SHP77 treated with DMSO at 0.1 percent for 48 hours (cell line): ENCODE measurements at regions not wholly inside any gene's neighbourhood (a gene's known extent, or its start where the extent isn't known, plus 50 kb on each side); places are given as distances from the start of the nearest gene placed in this dataset.

Experiments
- DNase-seq: peaks from one replicate; lab custom pipeline; 2025; lab: John Stamatoyannopoulos, UW

DNA sequence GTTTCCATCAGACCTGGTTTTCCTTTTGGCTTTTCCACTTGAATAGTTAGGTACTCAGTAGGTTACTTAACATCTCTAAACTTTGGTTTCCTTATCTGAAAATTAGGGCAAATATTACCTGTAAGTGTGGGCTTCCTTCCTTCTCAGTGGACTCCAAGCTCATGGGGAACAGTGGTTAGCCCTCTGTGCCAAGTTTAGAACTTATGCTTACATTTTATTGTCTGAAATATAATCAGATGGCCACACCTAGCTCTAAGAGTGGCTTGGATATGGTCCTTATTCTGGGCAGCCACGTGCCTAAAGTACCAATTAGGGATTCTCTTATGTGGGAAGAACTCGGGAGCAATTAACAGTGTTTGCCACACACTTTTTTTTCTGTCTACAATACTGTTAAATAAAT is 133.9 kb downstream of the UCHL1 start:
- no peak for DNase-seq

DNA sequence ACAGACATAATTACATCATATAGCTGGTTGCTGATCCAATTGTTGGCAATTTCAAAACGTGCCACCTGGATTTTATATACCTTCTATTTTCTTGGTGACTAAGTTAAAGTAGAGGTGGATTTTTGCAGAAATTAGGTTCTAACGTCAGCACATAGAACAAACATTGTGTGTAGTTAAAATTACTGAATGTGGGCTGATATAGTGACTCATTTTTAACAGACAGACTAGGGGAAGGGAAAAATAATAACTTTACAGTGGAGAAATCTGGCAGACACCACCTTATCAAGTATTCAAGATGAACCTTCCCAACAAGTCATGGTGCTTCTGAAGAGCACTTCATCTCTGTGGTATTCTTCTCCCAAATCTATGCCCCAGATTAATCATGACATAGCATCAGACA is 134.5 kb downstream of the UCHL1 start:
- DNase-seq, result no peak

DNA sequence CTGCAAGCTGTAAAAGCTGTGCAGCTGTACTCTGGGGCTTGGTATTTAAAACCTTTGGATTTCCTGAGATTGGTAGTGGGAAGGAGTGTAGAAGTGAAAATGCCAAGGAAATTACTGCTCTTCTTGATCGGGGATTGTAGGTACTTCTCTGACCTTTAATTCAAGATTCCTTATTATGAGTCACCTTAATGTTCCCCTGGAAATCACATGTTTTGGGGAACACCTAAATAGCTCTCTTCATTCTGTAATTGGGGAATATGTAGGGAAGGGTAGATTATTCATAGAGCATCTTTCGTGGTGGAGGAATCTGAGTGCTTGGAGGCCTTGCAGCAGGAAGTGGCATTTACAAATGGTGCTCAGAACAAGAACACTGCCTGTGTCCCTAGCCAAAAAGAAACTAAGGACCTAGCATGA is 137.8 kb downstream of the UCHL1 start:
- DNase-seq, result no peak

DNA sequence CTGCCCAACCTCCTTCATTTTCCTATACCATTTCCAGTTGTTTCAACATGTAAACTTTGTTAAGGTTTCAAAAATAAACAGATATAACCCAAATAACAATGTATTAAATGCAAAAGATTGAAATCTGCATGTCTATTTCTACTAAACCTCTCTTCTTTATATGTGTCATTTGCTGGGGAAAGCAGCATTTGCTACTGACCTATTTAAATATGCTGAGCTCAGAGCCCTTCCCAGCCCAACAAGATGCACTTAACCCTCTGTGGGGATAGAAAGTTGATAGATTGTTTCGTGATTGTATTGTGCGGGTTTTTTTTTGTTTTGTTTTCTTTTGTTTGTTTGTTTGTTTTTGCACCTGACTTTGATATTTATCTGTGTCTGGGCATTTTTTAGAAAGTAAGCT is 139.5 kb downstream of the UCHL1 start:
- no peak for DNase-seq

DNA sequence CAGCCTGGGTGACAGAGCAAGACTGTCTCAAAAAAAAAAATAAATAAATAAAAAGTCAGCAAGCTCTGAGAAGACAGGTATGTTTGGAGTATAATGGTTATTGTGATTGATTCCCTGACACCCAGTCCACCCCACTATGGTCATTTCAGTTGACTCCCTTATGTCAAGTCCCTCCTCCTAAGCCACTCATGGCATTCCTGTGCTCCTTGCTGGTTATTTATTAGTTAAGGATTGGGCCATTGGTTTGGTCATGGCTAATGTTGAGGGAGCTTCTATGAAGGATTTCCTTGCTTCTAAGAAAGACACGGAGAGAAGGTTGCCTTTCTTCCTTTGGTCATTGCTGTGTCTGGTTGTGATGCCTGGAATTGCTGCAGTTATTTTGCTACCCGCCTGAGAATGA is 140.1 kb downstream of the UCHL1 start:
- DNase-seq, result no peak

DNA sequence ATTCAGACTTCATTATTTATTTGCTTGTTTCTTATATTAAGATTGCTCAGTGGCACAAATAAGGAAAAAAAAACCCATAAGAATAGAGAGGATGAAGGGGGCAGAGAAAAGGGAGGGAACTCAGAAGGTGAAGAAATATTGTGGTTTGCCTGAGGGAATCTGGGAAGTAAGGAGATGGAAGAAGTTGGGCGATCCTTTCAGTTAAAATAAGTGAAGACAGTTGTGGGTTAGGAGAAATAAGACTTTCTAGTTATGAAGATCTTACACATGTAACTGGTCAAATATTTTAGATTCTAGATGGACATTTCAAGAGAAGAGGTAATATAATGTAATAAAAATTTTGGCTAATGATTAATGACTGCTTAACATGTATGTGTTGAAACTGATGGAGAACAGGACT is 138.7 kb upstream of the LIMCH1 start:
- no peak for DNase-seq

DNA sequence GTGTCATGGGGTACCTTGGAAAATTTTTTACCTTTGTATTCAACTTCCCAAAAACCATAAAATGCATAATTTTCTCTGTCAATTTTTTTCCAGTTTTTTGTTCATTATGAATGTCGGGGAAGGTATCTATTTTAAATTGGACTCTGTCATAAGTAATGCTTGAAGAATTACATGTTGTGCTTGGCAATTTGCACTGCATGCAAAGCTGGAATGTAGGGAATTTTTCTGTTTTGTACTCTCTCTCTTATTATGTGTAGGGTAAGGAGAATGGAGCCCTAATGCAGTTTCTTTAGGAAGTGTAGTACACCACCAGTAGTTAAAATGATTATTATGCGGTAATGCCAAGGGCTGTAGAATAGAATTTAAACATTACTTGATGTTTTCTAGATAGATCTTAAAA is 137.7 kb upstream of the LIMCH1 start:
- no peak for DNase-seq

DNA sequence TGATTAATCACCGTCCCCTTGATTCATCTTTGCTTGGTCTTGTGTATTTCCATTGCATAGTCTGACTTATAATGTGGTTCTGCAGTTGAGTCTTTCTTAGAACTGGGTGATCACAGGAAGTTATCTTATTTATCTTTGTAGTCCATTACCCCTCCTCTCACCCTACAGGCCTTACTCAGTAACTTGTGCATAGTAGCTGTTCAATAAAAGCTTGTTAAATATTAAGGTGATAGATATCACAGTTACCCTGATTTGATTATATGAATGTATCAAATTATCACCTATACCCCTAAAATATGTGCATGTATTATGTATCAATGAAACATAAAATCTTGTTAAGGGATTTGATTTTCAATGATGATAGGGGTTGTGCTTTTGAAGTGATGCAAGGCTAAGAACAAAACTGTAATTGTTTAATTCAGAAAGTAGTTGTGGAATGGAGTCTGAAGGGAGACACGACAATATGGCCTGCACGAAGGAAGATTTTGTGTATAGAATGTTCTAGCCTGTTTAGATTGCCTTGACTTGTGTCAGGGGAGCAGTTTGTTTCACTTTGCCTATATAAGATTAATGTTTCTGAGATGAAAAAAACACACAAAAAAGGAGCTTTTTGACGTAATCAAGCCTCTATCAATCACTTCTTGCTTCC is 132.4 kb upstream of the LIMCH1 start:
- no peak for DNase-seq

DNA sequence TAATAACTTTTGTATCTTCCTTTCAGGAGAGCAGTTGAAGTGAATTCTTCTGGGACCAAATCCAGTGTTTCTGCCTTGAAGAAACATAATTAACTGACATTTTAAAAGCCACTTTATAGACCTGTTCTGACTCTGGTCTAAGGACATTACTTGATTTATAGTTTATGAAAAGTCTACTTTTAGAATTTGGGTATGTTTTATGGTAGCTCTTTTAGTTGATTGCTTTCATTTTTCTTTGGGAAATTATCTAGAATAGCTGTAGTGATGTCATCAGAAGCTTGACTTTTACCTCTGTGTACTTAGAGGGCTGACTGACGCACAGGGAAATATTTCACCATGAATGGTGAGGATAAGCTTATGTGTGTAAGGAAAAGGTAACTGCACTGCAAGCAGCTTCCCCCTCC is 131.8 kb upstream of the LIMCH1 start:
- peak; percentile 20 for DNase-seq

DNA sequence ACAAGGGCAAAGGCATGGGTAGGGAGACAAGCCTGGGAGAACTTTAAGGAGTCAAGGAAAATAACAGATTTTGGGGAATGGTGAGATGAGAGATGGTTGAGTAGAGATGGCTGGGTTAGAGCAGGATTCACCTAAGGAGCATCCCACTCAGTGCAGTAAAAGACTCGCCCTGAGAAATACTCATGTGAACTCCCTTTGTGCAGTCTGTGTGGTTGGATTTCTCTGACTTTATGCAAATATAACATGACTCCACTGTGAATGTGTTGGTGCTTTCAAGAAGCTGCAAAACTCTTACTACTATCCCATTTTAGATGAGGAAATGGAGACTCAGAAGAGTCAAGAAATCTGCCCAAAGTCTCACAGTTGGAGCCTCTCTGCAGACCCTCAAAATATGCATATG is 129.8 kb upstream of the LIMCH1 start:
- no peak for DNase-seq

DNA sequence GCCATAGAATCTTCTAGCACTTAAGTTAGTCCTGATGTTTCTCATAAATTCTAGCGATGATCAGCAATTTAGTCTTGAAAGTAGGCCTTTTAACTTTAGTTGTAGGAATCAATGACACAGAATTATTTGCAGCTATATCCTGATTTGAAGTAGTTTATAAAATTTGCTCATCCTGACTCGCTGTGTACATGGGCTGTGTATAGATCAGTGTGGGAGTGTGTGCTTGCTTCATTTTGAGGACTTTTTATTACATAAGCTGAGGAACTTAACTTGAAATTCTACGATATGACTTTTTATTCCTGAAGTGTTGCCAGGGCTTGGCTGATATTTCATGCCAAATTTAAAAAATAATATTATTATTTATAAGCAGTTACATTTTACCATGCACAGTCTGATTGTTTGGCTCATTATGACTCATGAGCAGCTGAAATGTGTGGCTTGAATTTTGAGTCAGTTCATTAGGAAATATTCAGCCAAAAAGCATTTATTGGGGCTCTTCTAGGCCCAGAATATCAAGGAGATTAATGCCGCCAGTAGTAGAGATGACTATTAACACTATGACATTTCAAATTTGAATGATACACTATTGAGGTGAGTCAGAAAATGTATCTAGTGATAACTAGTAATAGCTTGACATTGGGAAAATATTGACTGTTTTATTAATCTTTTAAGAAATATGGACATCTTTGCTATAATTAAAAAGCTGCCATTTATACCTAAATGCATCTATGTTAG is 128.9 kb upstream of the LIMCH1 start:
- DNase-seq, result no peak

DNA sequence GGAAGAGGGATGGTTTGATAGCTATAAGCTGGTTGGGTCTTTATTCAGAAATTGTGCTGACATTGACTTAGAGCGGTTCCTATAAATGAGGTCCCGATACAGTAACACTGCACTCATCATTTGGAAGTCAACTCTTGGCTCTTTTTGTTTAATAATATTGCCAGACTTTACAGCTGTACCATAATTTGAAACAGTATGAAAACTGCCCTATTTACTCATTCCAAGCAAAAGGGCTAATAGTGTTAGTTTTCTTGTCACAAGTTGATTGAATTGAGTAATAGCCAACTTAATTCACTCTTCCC is 128.4 kb upstream of the LIMCH1 start:
- DNase-seq, result no peak

DNA sequence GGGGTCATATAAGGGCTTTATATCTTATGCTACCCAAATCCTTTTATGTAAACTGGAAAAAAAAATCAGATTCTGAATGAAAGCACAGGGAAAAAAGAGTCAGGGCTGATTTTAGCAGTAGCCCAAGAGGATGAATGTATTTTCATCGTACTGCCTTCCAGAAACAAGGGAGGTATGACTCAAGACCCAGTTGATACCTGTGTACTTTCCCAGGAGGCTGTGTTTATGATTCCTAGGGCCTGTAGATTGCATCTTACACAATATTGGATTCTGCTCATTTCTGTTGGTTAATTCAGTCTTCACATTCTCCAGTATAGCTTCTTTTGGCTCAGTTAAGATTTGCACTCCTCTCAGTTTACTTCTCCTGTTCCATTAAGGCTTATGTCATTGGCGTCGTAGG is 127.9 kb upstream of the LIMCH1 start:
- DNase-seq, result no peak

DNA sequence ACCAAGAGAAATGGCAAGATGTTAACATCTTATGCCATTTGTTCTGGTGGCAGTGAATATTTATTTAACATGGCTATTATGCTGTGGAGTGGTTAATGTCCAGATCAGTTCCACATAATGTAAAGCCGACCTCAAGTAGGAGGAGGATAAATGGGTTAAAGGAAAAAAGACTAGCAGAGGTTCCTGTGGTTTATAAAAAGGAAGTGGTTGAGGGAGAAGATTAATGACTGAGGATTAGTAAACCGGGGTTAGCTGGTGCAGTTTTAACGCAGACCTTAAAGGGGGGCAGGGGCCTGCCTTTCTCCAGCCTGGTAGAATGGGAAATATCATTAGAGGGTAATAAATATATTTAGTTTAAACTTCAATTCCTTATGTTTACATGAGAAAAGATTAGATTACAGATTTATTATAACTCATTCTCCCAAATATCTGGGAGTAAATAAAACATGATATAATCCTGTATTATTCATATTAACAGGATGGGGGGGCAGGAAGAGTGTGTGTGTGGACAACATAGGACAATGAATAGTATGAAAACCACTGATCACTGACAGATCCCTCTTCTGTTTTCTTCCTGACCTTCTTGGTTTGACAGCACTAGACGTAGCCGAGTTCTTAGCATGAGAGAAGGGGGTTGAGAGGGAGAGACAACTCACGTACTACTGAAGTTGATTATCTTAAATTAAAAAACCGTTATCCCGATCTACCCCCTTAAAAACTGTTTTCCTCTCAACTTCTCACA is 124.1 kb upstream of the LIMCH1 start:
- DNase-seq, result no peak

DNA sequence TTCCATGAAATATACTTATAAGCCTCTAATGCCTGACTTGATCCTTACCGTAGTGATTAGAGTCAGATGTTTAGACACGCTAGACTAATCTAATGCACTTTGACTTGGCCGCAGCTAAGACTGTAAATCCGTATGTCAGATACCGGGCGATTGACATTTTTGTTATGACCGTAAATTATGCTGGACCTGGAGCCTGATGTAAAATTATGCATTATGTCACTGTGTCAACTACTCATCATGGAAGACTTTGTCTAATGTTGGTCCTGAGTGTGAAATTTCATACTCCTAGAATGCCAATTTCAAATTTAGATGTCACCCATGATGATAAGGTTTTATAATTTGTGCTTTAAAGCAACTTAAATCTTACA is 123.6 kb upstream of the LIMCH1 start:
- no peak for DNase-seq

DNA sequence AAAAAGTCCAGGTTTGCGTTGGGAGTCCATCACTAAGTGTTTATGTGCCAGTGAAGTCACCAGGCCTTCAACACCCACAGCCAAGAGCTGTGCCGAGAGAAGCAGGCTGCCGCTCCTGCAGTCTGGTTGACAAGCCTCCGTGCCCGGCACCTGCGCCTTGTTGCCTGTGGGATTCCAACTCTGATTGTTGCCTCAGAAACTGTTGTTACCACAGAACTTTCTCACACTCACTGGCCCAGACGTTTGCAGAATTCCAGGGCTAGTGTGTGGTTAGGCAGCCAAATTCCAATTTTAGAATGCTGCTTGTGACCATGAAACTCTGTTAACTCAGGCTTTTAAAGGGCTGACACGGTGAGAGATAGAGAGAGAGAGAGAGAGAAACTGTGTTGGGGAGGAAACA is 119.5 kb upstream of the LIMCH1 start:
- no peak for DNase-seq

DNA sequence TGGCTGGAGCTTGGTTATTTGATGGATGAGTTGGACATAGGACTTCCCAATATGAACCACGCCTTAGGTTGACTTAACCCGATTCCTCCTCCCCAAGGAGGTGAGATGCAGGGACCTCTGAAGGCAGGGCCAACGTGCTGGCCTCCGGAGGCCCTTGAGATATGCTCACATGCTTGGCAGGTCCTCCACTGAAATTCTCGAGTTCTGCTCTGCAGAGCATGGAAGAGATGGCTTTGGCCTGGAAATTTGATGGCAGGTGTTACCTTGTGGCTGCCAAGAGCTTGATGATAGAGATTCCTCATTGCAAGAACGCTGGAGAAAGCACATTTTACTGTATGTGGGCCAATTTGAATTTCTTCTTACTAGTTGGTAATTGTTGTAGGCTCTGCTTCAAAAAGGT is 117.4 kb upstream of the LIMCH1 start:
- DNase-seq, result no peak

DNA sequence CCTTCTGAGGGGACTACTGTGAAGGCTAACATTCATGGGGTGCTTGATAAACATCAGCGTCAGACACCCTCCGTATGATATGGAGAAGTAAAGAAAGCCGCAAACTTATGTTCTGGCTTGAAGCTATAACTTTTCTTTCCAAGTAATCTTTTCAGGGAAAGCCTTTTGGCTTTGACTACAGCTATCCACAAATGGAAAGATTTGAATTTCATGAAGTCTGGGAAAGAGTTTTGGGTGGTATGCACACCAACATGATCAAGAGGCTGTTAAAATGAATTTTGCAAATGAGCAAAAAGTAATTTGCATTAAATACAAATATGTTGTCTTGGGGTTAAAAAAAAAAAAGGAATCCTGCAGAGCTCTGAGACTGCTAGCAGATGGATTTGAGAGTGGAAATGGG is 114.8 kb upstream of the LIMCH1 start:
- no peak for DNase-seq

DNA sequence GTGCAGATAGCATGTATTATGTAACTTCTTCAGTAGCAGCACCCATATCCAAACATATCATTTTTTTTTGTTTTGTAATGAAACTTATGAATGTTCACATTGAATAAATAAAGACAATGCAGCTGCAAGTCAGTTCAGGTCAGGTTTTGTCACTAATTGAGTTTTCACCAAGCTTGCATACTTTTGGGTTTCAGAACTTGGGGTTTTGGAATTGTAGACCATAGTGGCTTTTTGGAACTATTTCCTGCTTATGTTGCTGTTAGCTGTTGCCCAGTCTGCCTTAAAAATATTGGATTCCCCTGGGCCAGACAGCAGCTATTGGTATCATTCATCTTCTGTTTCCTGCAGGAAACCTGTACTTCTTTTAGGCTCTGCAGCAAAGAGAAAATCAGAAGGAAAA is 113.4 kb upstream of the LIMCH1 start:
- no peak for DNase-seq

DNA sequence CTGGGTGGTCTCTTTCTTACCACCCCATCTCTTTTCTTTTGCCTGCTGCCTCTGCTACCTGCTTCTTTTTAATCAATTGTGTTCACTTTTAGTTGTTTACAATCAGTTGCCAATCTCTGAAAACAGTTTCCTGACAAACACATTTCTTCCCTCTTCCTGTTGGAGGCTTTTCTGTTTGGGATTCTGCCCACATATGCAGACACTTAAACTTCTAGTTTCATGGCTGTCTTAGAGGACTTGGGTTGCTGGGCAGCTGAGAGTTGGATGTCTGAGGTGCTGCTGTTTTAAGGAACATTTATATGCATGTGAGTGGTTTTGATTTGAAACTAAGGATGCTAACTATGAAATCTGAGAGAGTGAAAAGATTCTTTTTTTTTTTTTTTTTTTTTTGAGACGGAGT is 112.3 kb upstream of the LIMCH1 start:
- no peak for DNase-seq

DNA sequence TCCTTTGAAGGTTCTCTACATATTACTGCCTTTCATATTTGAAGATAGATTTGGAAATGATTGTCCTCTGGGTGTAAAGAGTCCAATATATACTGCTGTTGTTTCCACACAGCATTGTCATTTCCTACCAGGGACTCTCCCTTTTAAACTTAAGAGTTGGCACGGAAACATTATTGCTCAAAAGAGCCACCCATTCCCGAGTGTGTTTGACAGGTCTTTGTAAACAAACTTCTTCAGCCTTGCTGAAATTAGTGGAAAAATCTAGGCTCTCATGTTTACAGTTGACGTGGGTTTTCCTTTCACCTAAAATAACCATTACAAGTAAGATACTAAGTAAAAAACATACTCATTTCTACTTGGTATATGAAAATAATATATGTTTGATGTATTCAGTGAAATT is 111.4 kb upstream of the LIMCH1 start:
- no peak for DNase-seq

DNA sequence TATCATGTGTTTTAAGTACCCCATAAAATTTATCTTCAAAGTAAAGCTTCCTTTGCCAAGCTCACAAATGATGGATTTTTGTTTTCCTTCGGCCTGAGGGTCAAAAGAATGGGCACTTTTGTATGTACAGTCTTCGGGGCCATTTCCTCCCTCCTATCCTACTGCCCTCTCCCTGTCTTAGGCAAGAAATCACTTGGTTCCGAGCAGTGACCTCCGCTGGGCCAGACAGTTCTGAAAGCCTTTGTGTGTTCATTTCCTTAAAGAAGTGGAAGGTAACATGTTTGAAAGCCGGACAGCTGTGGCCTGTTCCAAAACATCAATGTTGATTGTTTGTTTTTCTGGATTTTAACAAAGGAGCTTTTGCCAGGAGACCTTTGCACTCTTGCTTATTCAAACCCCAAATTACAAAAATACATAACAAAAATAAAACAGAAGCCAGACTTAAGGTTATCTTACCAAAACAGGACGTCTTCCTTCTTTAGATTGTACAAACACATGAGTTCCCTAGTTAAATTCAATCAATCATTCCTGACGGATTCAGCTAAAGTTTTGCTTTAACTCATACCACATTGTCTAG is 110.6 kb upstream of the LIMCH1 start:
- no peak for DNase-seq

DNA sequence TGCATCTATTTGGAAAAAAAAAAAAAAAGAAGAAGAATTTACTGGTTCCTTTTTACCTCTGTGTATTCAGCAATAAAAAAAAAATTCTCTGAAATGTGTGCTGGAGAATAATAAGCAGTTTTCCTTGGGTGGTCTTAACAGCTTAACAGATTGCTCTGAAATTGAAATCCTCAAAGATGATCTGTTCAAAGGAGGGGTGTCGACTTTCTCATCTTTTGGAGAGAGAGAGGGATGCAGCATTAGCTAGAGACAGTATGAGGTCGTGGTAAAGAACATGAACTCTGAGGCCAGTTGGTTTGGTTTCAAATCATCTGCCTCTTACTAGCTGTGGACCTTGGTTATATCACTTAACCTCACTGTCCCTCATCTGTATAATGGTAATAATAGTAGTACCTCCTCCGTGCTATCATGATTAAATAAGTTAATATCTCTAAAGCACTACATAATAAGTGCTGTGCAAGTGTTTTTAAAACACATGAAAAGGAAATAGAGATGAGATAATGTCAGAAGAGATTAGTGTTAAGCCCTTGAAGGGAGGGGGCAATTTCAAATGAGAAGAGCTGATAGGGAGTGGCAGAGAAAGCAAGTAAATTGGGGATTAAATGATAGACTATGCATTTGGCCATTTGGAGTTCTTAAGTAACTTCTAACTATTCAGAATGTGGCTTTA is 109.9 kb upstream of the LIMCH1 start:
- no peak for DNase-seq
